AG09309 (cell line): ENCODE measurements at regions not wholly inside any gene's neighbourhood (a gene's known extent, or its start where the extent isn't known, plus 50 kb on each side); places are given as distances from the start of the nearest gene placed in this dataset.

Experiments
- DNase-seq: peaks from one replicate; pipeline ENCODE4 v3.0.0-alpha.2; 2010; ENCODE audit warnings: low read depth
- H3K4me3 ChIP-seq: 2 replicates; pipeline ENCODE4 v1.5.1; 2011; ENCODE audit warnings: mild to moderate bottlenecking, low read depth, low read length, moderate library complexity; ENCODE audit not compliant: control insufficient read depth
- TF ChIP-seq, protein P1 (sequence below): IDR thresholded peaks from 2 replicates; pipeline ENCODE4 v1.5.1; 2011; ENCODE audit warnings: mild to moderate bottlenecking, low read depth, low read length, inconsistent platforms; ENCODE audit not compliant: insufficient read depth, control insufficient read depth; ENCODE audit errors: missing control alignments

- H3K4me3 ChIP-seq: no peak overlapping the region
- no peak for DNase-seq
- TF ChIP-seq, protein P1, sequence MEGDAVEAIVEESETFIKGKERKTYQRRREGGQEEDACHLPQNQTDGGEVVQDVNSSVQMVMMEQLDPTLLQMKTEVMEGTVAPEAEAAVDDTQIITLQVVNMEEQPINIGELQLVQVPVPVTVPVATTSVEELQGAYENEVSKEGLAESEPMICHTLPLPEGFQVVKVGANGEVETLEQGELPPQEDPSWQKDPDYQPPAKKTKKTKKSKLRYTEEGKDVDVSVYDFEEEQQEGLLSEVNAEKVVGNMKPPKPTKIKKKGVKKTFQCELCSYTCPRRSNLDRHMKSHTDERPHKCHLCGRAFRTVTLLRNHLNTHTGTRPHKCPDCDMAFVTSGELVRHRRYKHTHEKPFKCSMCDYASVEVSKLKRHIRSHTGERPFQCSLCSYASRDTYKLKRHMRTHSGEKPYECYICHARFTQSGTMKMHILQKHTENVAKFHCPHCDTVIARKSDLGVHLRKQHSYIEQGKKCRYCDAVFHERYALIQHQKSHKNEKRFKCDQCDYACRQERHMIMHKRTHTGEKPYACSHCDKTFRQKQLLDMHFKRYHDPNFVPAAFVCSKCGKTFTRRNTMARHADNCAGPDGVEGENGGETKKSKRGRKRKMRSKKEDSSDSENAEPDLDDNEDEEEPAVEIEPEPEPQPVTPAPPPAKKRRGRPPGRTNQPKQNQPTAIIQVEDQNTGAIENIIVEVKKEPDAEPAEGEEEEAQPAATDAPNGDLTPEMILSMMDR: no peak
Observed at GRCh38 chr6:100988391-100988984, 107.4 kb upstream of the ASCC3 start.

- TF ChIP-seq, protein P1: no peak
- no peak overlapping the region for H3K4me3 ChIP-seq
- DNase-seq: no peak
Observed at GRCh38 chr6:100990070-100990469, 108.9 kb upstream of the ASCC3 start.

- TF ChIP-seq, protein P1: no peak
- no peak for DNase-seq
- H3K4me3 ChIP-seq: no peak overlapping the region
Observed at GRCh38 chr6:100996409-100996808, 115.3 kb upstream of the ASCC3 start.

DNA sequence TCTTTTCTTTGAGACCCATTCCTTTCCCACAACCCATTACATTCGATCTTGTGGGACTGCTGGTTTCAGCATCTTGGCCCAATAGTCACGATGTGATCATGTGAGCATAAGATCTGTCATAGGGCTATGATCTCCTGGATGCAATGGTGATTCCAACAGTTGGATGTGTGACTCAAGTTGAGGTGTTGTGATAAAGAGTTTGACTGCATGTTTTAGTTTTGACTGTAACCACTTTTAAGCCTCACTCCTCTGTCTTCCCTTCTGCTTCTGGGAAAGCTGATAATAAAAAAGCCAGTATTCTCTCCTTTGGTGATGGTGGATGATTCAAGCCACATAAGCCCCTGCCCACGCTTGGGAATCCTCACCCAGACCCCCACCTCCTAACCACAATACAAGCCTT lies 117.0 kb upstream of the ASCC3 start:
- TF ChIP-seq, protein P1: no peak
- no peak overlapping the region for H3K4me3 ChIP-seq
- DNase-seq: no peak

GRCh38 chr6:100999034-100999597 lies 118.0 kb upstream of the ASCC3 start:
- DNase-seq: no peak
- TF ChIP-seq, protein P1: no peak

DNA sequence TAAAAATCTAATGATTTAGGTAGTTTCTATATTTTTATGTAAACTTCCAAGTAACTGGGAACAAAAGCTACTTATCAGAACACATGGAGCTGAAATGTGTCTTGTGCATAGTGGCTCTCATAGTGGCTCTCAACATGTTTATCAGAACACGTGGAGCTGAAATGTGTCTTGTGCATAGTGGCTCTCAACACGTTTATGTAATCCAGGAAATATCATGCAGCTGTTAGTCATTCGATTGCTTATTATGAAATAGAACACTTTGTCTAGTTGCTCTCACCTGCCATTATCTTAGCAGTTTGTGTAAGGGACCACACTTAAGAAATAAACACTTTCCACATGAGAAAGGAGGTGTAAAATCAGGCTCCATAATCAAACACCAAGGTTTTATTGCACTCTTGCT lies 119.2 kb upstream of the ASCC3 start:
- no peak for DNase-seq

More at GRCh38 chr6:100999034-100999597, 118.0 kb upstream of the ASCC3 start:
- H3K4me3 ChIP-seq: no peak overlapping the region

More for the DNA sequence above, 119.2 kb upstream of the ASCC3 start:
- H3K4me3 ChIP-seq: no peak overlapping the region
- TF ChIP-seq, protein P1: no peak
